ENCODE measurements at regions not wholly inside any gene's neighbourhood (a gene's known extent, or its start where the extent isn't known, plus 50 kb on each side); places are given as distances from the start of the nearest gene placed in this dataset.
"Not testable (repeated sequence)": the region's sequence is repeated elsewhere in the genome, so short reads cannot be mapped to it uniquely, and the experiment has no call there.

DNA sequence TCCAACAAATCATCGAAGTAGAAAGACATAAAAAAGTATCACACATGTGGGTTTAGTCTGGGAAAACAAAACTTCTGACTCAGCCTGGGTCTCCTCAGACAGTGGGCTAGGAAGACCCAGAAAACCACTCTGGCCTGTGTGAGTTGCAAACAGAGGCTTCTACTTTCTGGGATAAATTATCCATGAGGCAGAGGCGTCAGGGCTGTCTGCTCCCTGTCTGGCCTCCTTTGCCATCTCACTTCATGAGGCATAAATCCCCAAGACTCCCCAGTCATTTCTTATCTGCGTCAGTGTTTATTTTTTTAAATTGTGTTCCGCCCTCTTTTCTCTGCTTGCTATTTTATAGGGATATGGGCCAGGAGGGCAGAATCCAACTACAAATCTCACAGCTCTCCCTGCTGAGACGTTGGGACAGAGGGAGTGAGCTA lies 80.6 kb upstream of the TRABD2B start:
- Histone ChIP-seq H3K4me3 (no peak overlapping the region), H3K36me3 (ENCODE audit: insufficient read depth, low read length) (no peaks in the 10 kb centered on the region), H3K9me3 (ENCODE audit: low read depth, low read length) (no peaks in the 10 kb centered on the region), H3K27ac (no peak overlapping the region), H3K9ac (ENCODE audit: insufficient read length) (no peak overlapping the region)
- TF ChIP-seq EZH2 (IDR thresholded peaks at IDR 0.05) (no peak), POLR2AphosphoS5 (IDR thresholded peaks at IDR 0.05; ENCODE audit: borderline replicate concordance, low read depth, low read length) (no peak), FOXP2 (optimal IDR thresholded peaks at IDR 0.05; ENCODE audit: control extremely low read depth, extremely low read length, insufficient read depth) (no peak)
- no peak for DNase-seq (ENCODE audit: low read depth, low spot score)

DNA sequence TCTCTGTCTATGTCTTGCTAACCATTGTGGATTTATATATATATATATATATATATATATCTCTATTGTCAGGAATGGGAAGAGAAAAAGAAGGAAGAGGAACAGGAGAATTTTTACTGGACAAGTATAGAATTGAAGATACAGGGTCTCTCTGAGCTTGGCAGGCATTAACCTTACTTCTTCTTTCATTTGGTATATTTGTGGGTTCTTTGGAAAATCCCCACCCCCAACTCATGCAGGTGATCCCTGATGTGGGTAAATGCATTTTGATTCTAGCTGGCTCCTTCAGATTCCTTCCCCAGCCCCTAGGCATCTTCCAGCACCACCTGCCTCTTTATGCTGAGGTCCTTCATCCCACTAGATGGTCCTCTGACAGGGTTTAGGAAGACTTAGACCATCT lies 78.8 kb upstream of the TRABD2B start:
- DNase-seq (ENCODE audit: low read depth, low spot score) = no peak
- Histone ChIP-seq H3K36me3 (ENCODE audit: insufficient read depth, low read length) (no peaks in the 10 kb centered on the region), H3K4me3 (no peak overlapping the region), H3K27ac (no peak overlapping the region), H3K9ac (ENCODE audit: insufficient read length) (no peak overlapping the region), H3K9me3 (ENCODE audit: low read depth, low read length) (no peaks in the 10 kb centered on the region)
- TF ChIP-seq EZH2 (IDR thresholded peaks at IDR 0.05) (no peak), FOXP2 (optimal IDR thresholded peaks at IDR 0.05; ENCODE audit: control extremely low read depth, extremely low read length, insufficient read depth) (no peak), POLR2AphosphoS5 (IDR thresholded peaks at IDR 0.05; ENCODE audit: borderline replicate concordance, low read depth, low read length) (no peak)

DNA sequence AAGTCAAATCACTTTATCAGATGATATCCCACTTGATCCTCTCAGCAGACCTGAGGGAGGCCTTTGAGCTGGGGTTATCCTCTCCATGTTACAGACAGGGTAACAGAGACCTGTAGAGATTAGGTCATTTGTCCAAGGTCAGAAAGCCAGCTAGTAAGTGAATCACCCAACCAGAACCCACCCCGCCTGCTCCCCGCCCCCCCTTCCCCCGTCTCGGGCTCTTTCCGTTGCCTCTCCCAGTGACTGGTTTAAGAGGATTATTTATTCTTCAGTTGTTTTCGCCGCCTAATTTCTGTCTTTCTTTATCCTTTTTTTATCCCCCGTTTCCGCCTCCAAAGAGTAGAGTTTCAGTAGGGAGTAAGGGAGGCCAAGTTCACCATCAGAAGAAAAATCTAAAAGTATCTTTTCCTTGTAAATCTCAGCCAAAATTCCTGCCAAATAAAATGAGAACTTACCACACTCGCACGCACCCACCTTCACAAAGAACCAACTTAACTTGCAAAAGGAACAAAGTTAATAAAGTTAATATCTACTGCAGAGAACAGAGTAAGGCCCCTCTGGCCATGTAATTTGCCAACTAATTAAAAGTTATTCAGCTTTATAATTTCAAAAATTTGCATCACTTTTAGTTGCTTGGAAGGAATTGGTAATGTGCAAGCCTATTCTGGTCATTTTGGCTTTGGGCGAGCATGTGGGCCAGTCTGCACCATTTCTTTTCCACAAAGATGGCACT lies 76.8 kb upstream of the TRABD2B start:
- DNase-seq (ENCODE audit: low read depth, low spot score) = no peak
- no peak overlapping the region for H3K4me3 ChIP-seq
- H3K36me3 ChIP-seq (ENCODE audit: insufficient read depth, low read length) = no peaks in the 10 kb centered on the region
- H3K27ac ChIP-seq = no peak overlapping the region
- H3K9me3 ChIP-seq (ENCODE audit: low read depth, low read length) = no peaks in the 10 kb centered on the region
- TF ChIP-seq POLR2AphosphoS5 (IDR thresholded peaks at IDR 0.05; ENCODE audit: borderline replicate concordance, low read depth, low read length) (no peak), EZH2 (IDR thresholded peaks at IDR 0.05) (no peak), FOXP2 (optimal IDR thresholded peaks at IDR 0.05; ENCODE audit: control extremely low read depth, extremely low read length, insufficient read depth) (no peak)
- no peak overlapping the region for H3K9ac ChIP-seq (ENCODE audit: insufficient read length)

DNA sequence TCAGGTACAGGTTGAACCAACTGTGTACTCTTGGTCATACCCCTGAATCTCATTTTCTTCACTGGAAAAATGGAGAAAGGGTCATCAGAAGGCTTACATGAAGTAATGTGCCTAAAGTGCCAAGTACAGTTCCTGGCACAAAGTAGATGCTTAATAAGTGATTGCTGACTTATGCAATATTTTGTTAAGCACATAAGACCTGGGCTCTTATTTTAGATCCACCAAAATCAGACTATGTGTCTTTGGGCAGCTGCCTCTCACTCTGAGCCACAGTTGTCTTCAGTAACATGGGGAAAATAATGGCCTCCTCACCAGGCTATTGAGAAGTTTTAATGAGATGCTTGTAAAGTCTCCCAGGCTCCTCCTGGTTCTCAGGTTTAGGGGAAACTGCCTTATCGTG lies 74.3 kb upstream of the TRABD2B start:
- no peak overlapping the region for H3K9ac ChIP-seq (ENCODE audit: insufficient read length)
- no peak for DNase-seq (ENCODE audit: low read depth, low spot score)
- no peak overlapping the region for H3K27ac ChIP-seq
- H3K4me3 ChIP-seq = no peak overlapping the region
- no peaks in the 10 kb centered on the region for H3K9me3 ChIP-seq (ENCODE audit: low read depth, low read length)
- TF ChIP-seq POLR2AphosphoS5 (IDR thresholded peaks at IDR 0.05; ENCODE audit: borderline replicate concordance, low read depth, low read length) (no peak), FOXP2 (optimal IDR thresholded peaks at IDR 0.05; ENCODE audit: control extremely low read depth, extremely low read length, insufficient read depth) (no peak), EZH2 (IDR thresholded peaks at IDR 0.05) (no peak)
- H3K36me3 ChIP-seq (ENCODE audit: insufficient read depth, low read length) = no peaks in the 10 kb centered on the region

GRCh38 chr1:48070396-48070750 lies 73.2 kb upstream of the TRABD2B start:
- no peak for DNase-seq (ENCODE audit: low read depth, low spot score)
- Histone ChIP-seq H3K27ac (no peak overlapping the region), H3K4me3 (no peak overlapping the region), H3K36me3 (ENCODE audit: insufficient read depth, low read length) (no peaks in the 10 kb centered on the region), H3K9me3 (ENCODE audit: low read depth, low read length) (no peaks in the 10 kb centered on the region), H3K9ac (ENCODE audit: insufficient read length) (no peak overlapping the region)
- TF ChIP-seq FOXP2 (optimal IDR thresholded peaks at IDR 0.05; ENCODE audit: control extremely low read depth, extremely low read length, insufficient read depth) (no peak), POLR2AphosphoS5 (IDR thresholded peaks at IDR 0.05; ENCODE audit: borderline replicate concordance, low read depth, low read length) (no peak), EZH2 (IDR thresholded peaks at IDR 0.05) (no peak)

DNA sequence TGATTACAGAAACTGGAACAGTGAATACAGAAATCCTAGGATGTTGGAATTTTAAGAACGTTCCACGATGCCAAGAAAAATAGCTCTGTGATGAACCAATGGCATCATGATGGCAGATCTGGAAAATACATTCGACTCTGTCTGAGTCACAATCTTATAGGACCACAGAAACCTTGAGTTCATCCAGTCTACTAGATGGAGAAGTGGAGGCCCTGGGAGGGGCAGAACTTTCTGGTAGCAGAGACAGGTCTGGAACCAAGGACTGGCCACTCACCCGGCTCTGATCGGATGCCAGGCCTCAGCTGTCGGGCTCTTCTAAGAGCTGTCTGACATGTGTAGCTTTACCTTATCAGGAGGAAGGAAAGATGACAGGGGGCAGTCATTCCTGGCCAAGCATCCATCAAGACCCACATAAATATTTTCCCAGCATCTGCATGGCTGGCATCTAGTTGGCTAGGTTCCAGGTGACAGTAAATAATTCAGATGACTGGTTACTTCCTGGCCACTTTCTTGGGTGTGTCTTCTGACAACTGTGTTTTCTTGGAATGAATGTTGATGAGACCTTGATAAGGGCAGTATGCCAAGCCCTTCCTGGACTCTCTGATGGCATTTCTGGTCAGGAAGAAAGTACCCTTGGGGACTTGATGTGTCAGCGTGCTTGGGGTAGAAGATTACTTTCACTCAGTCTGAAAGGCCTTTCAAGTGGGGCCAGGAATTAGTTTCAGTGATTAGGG lies 72.6 kb upstream of the TRABD2B start:
- no peak overlapping the region for H3K4me3 ChIP-seq
- H3K9ac ChIP-seq (ENCODE audit: insufficient read length) = no peak overlapping the region

GRCh38 chr1:48068206-48068605 lies 71.0 kb upstream of the TRABD2B start:
- no peaks in the 10 kb centered on the region for H3K9me3 ChIP-seq (ENCODE audit: low read depth, low read length)
- no peaks in the 10 kb centered on the region for H3K36me3 ChIP-seq (ENCODE audit: insufficient read depth, low read length)
- no peak overlapping the region for H3K9ac ChIP-seq (ENCODE audit: insufficient read length)
- no peak overlapping the region for H3K4me3 ChIP-seq
- H3K27ac ChIP-seq = no peak overlapping the region
- DNase-seq (ENCODE audit: low read depth, low spot score) = no peak
- no peak for TF ChIP-seq POLR2AphosphoS5 (IDR thresholded peaks at IDR 0.05; ENCODE audit: borderline replicate concordance, low read depth, low read length)
- no peak for TF ChIP-seq EZH2 (IDR thresholded peaks at IDR 0.05)
- TF ChIP-seq FOXP2 (optimal IDR thresholded peaks at IDR 0.05; ENCODE audit: control extremely low read depth, extremely low read length, insufficient read depth) = no peak

More for the DNA sequence above, 72.6 kb upstream of the TRABD2B start:
- H3K36me3 ChIP-seq (ENCODE audit: insufficient read depth, low read length) = no peaks in the 10 kb centered on the region
- no peak for DNase-seq (ENCODE audit: low read depth, low spot score)
- no peak for TF ChIP-seq FOXP2 (optimal IDR thresholded peaks at IDR 0.05; ENCODE audit: control extremely low read depth, extremely low read length, insufficient read depth)
- H3K9me3 ChIP-seq (ENCODE audit: low read depth, low read length) = no peaks in the 10 kb centered on the region
- H3K27ac ChIP-seq = no peak overlapping the region

- Histone ChIP-seq H3K4me3 (no peak overlapping the region), H3K9me3 (ENCODE audit: low read depth, low read length) (no peaks in the 10 kb centered on the region), H3K36me3 (ENCODE audit: insufficient read depth, low read length) (no peaks in the 10 kb centered on the region), H3K9ac (ENCODE audit: insufficient read length) (no peak overlapping the region), H3K27ac (no peak overlapping the region)
- no peak for TF ChIP-seq EZH2 (IDR thresholded peaks at IDR 0.05)
- DNase-seq (ENCODE audit: low read depth, low spot score) = no peak
These were observed 69.8 kb upstream of the TRABD2B start for GRCh38 chr1:48066936-48067335.

- H3K9ac ChIP-seq (ENCODE audit: insufficient read length); H3K27ac ChIP-seq; DNase-seq (ENCODE audit: low read depth, low spot score): not testable (repeated sequence)
These were observed 67.5 kb upstream of the TRABD2B start for GRCh38 chr1:48064693-48065092.

More at GRCh38 chr1:48064693-48065092, 67.5 kb upstream of the TRABD2B start:
- H3K4me3 ChIP-seq; H3K36me3 ChIP-seq (ENCODE audit: insufficient read depth, low read length); H3K9me3 ChIP-seq (ENCODE audit: low read depth, low read length): not testable (repeated sequence)

Data from SK-N-MC (cell line).